H4 (cell line): ENCODE measurements at regions not wholly inside any gene's neighbourhood (a gene's known extent, or its start where the extent isn't known, plus 50 kb on each side); places are given as distances from the start of the nearest gene placed in this dataset.

Experiments used
- DNase-seq: peaks from one replicate; pipeline ENCODE4 v3.0.0-alpha.2; 2015; ENCODE audit warnings: low spot score

GRCh38 chr2:234306426-234307173 lies 190.3 kb downstream of the ARL4C start:
- no peak for DNase-seq

- DNase-seq = no peak
Measured at GRCh38 chr2:234305846-234306245, 191.0 kb downstream of the ARL4C start.

GRCh38 chr2:234304950-234305349 lies 191.9 kb downstream of the ARL4C start:
- peak; percentile 63 for DNase-seq

- no peak for DNase-seq
Measured at GRCh38 chr2:234302664-234302991, 194.3 kb downstream of the ARL4C start.

- no peak for DNase-seq
Measured at GRCh38 chr2:234300932-234301823, 195.7 kb downstream of the ARL4C start.

- no peak for DNase-seq
Measured at GRCh38 chr2:234300391-234300925, 196.4 kb downstream of the ARL4C start.

- no peak for DNase-seq
Measured at GRCh38 chr2:234298918-234299317, 198.0 kb downstream of the ARL4C start.

GRCh38 chr2:234296991-234297390 lies 199.9 kb downstream of the ARL4C start:
- DNase-seq = no peak

GRCh38 chr2:234293973-234294372 lies 202.9 kb downstream of the ARL4C start:
- DNase-seq = no peak

GRCh38 chr2:234292962-234293243 lies 204.0 kb downstream of the ARL4C start:
- no peak for DNase-seq

GRCh38 chr2:234292205-234292961 lies 204.5 kb downstream of the ARL4C start:
- DNase-seq = no peak

- peak; percentile 65 for DNase-seq
Measured at GRCh38 chr2:234291765-234292204, 205.1 kb downstream of the ARL4C start.

GRCh38 chr2:234290671-234291070 lies 206.2 kb downstream of the ARL4C start:
- DNase-seq = no peak

GRCh38 chr2:234289834-234290590 lies 206.9 kb downstream of the ARL4C start:
- DNase-seq = peak; percentile 59

- peak; percentile 61 for DNase-seq
Measured at GRCh38 chr2:234288974-234289455, 207.9 kb downstream of the ARL4C start.

- no peak for DNase-seq
Measured at GRCh38 chr2:234287650-234288049, 209.2 kb downstream of the ARL4C start.

- no peak for DNase-seq
Measured at GRCh38 chr2:234286956-234287355, 209.9 kb downstream of the ARL4C start.

- no peak for DNase-seq
Measured at GRCh38 chr2:234286118-234286598, 210.7 kb downstream of the ARL4C start.

GRCh38 chr2:234285541-234285940 lies 211.3 kb downstream of the ARL4C start:
- DNase-seq = no peak

- no peak for DNase-seq
Measured at GRCh38 chr2:234279637-234280036, 217.2 kb downstream of the ARL4C start.
